Vagina (tissue), 2 donors: ENCODE measurements at regions not wholly inside any gene's neighbourhood (a gene's known extent, or its start where the extent isn't known, plus 50 kb on each side); places are given as distances from the start of the nearest gene placed in this dataset.

Experiments
- POLR2A ChIP-seq, 2 donors: fragments of 450-650 bp; IDR thresholded peaks; one replicate each; pipeline ENCODE4 v1.6.1; 2017; ENCODE audit warnings: antibody characterized with exemption in 2 of 2, mild to moderate bottlenecking in 2 of 2, moderate library complexity in 2 of 2
- POLR2AphosphoS5 ChIP-seq, 2 donors: sonication (generic); formaldehyde crosslinking; IDR thresholded peaks; one replicate each; pipeline ENCODE4 v1.9.0; 2017; ENCODE audit warnings: antibody characterized with exemption in 2 of 2, mild to moderate bottlenecking in 2 of 2, low read depth in 1 of 2; ENCODE audit not compliant: insufficient read depth in 1 of 2
- TF ChIP-seq, protein P1 (sequence below), 3 experiments: fragments of 450-650 bp in 2 of 3; fragments of 200-600 bp in 1 of 3; sonication (generic) in 1 of 3; IDR thresholded peaks; one replicate each; pipeline ENCODE4 v1.5.1; 2017 to 2019; ENCODE audit warnings: antibody characterized with exemption in 3 of 3, mild to moderate bottlenecking in 2 of 3, moderate library complexity in 2 of 3

DNA sequence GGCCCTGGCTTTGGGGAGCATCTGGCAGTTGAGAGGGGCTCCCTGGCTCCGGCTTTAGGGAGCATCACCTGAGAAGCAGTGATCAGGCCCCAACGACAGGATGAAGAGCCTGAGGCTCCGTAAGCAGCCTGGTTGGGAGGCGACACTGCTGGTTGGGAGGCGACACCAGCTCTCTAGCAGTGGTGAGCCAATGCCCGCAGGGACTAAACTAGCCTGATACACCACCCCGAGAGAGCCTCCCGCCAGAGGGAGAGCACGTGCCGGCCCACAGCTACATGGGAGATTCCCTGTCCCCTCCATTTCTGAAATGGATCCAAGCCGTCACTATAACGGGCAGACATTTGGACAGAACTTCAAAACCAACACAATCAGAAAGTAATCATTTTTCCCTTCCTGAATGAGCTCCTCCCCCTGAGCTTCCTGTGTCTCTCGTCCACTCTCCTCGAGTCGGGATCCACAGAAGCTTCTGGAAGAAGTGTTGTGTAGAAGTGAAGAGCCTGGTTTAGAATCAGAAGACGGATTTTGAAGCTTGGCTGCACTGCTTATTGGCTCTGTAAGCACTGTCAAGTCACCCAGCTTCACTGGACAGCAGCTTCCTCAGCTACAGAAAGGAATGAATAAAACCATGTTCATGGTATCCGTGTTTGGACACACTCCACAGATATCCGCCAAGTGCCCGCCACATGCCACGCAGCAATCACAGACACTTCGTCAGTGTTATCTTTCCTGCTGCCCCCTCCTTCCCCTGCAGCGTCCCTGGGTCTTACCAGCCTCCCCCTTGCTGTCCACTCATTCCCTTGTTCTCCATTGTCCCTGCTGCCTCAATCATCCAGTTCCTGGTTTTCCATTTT, 199.6 kb downstream of the TTLL2 start:
- TF ChIP-seq POLR2A (IDR thresholded peaks at IDR 0.05) = no peak
- TF ChIP-seq POLR2AphosphoS5 (IDR thresholded peaks at IDR 0.05; ENCODE audit: insufficient read depth in 1 of 2, low read depth in 1 of 2) = no peak
- TF ChIP-seq, protein P1, sequence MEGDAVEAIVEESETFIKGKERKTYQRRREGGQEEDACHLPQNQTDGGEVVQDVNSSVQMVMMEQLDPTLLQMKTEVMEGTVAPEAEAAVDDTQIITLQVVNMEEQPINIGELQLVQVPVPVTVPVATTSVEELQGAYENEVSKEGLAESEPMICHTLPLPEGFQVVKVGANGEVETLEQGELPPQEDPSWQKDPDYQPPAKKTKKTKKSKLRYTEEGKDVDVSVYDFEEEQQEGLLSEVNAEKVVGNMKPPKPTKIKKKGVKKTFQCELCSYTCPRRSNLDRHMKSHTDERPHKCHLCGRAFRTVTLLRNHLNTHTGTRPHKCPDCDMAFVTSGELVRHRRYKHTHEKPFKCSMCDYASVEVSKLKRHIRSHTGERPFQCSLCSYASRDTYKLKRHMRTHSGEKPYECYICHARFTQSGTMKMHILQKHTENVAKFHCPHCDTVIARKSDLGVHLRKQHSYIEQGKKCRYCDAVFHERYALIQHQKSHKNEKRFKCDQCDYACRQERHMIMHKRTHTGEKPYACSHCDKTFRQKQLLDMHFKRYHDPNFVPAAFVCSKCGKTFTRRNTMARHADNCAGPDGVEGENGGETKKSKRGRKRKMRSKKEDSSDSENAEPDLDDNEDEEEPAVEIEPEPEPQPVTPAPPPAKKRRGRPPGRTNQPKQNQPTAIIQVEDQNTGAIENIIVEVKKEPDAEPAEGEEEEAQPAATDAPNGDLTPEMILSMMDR (IDR thresholded peaks at IDR 0.05) = no peak
